Activated CD4-positive, alpha-beta T cell treated with anti-CD3 and anti-CD28 coated beads, Interleukin-2, Interleukin-4, amounts not matched to agents 100 ng/mL and 50 ng/mL, durations not matched to agents 16 hours and 8 hours (primary cell): ENCODE measurements at regions not wholly inside any gene's neighbourhood (a gene's known extent, or its start where the extent isn't known, plus 50 kb on each side); places are given as distances from the start of the nearest gene placed in this dataset.

Source experiments
- DNase-seq: peaks from one replicate; pipeline ENCODE4 v3.0.0-alpha.2; 2020; ENCODE audit warnings: low spot score

DNA sequence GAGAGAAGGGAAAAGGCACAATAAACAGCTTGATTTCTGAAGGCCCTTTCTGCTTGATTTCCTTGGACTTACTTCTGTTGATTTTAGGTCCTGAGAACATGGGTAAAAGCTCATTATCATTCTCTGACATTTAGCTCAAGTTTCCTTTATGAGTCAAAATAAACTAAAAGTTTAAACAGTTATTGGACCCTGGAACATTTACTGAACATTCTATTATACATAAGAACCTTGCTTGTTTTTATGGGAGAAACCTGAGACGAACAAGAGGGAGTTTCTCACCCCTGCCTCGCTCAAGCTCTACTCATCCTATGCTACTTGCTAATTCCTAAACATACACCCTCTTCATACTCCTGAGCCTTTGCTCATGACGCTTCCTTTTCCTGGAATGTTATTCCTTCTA is 538.3 kb upstream of the PKN2 start:
- no peak for DNase-seq

DNA sequence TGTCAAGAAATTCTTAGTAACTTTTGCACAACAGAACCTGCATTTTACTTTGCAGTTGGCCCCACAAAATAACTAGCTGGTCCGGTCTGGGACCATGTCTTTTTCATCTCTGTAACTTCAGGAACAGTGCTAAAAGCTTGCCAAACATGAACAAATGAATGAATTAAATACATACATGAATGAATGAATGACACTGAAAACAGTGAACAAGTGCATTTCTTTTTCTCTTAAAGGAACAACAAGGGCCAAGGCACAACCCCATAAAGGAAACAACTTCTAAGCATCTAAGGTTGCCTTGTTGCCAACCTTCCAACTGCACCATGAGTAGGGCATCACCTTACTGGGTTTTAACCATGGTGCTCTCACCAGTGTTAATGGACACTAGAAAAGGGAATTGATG is 534.4 kb upstream of the PKN2 start:
- no peak for DNase-seq

DNA sequence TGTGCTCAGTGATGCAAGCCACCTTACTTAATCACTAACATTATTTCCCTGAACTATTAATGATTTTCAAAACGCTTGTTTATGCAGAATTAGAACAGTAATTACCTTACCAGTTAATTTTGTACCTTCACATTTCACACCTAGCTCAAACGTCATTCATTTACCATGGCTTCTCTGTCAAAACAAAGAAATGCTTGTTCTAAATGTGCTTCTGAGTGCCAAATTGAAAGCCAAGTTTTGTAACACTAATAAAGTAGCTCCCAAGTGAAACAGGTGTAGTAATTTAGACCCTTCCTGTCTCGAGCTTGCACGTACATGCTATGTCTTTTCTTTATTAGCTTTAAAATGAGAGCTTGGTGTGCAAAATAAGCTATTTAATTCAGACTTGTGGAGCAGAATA is 533.7 kb upstream of the PKN2 start:
- DNase-seq: no peak

- DNase-seq: no peak
These were observed 520.9 kb upstream of the PKN2 start for GRCh38 chr1:88163187-88163586.

- DNase-seq: no peak
These were observed 515.9 kb upstream of the PKN2 start for GRCh38 chr1:88168126-88168525.

DNA sequence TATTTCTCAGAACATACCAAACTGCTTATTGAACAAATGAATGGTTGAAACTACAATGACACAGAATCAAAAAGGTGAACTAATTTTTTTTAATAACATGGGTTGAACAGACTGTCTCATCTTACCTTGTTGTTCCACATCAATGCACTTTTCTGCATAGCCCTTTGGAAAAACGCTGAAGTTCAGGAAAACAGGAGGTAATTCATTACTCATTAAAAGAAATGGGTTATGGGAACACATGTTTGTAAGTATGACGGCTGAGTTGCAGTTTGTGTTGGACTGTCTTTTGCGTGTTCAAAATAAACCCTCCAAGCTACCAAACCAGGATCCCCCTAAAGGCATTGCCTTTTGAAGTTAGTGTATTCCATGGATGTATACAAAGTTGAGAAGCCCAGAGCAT is 514.9 kb upstream of the PKN2 start:
- DNase-seq: no peak

DNA sequence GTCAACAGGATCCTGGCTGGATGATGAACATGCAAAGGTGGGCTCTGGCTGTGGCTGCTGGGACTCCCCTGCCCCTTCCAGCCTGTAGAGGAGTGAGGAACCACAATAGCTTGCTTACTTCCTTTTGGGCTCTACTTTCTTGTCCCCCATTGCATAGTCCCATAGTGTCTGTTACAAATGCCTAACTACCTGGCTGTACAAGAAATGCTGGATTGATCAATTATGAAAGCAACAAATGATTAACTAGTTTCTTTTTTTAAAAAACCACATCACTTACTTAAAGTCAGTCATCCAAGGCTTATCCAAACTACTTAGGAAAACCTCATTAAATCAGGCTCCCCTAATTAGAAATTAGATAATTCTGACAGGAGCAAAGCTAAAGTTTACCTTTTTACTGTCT is 514.1 kb upstream of the PKN2 start:
- no peak for DNase-seq

DNA sequence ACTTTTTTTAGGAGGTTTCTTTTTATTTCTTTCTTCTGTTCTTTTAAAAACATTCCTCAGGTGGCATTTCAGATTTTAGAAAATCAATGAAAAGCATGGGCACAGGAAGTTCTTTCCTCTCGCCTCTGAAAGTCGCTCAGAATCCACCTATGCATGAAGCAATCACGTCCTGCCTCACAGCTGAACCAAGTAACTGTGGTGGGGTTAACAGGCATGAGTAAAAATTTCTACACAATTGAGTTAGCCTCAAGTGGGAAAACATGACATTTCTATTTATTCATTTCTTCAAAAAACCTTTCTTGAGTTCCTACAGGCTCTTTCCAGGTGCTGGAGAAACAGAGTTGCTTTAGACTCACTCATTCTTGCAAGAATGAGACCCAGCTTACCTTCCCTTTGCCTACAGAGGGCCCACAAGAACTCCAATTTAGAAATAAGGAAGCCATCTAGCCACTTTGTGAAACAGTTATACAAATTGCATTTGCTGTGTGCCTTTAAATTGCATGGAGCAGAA is 508.9 kb upstream of the PKN2 start:
- no peak for DNase-seq

DNA sequence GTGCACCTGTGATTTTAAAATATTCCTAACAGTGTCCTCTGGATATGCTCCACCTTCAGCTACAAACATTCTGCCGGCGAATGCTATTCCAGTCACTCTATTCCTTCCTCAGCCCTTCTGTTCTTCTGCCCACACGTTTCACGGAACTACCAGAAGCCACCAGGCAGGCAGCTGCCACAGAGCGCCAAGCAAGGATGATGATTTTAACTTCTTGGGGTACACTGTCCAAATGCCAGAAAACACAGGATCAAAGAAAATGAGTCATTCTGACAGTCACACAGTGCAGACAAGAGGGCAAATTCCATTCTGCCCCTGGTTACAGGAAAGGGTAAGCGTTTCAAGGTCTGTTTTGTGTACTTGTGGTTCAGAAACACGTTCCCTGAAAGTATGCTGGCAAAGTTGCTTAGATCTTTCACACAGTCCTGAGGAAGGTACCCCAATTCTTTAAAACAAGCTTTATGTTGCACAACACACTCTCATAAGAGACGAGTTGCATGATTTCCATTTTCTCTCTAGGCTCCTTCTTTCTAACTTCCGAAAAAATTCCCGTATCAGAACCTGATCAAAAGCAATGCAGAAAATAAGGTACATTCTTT is 508.3 kb upstream of the PKN2 start:
- DNase-seq: no peak

GRCh38 chr1:88179943-88180342 is 504.1 kb upstream of the PKN2 start:
- DNase-seq: no peak

DNA sequence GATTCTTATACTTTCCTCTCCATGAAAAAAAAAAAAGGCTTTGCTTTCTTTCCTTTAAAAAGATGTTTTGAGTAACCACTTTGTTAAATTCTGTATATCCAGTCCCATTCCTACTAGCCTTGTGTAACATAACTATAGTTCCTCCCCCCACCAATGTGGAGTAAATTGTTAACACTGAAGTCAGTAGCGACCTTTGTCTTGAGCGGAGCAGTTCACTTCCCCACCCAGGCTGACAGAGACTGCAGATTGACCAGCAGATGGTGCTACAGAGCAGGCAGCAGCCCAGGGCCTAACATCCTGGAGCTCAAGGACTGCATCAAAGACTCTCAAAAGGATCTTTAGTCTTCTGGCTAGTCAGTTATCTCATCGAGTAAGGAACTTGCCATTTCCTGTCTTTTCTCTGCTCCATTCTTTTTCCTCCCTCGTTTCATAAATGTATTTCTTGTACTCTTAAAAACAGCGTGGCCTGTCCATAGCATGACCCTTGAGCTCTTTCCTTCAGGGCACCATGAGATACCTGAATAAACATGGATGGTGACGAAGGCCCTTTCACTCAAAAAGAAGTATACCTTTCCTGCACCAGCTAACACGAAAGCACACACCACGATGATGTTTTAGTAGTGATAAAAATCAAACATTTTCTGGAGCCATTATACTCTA is 503.5 kb upstream of the PKN2 start:
- peak; percentile 66 for DNase-seq

DNA sequence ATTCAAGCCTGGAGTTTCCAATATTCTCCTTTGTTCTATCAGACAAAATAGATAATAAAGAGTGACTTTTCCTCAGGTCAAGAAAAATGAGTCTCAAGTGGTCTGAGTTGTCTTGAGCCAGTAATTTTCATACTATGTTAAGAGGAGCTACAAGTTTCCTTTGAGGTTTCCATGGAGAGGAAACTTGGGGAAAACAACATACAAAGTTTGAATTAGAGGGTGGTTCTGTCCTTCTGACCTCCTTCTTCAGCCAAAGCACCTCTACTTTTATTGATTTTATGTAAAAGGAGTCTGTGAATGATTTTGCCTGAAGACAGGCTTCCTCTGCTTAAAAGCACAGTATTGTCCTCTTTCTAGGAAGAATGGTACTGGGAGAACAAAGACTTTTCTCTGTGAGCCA is 497.2 kb upstream of the PKN2 start:
- no peak for DNase-seq

DNA sequence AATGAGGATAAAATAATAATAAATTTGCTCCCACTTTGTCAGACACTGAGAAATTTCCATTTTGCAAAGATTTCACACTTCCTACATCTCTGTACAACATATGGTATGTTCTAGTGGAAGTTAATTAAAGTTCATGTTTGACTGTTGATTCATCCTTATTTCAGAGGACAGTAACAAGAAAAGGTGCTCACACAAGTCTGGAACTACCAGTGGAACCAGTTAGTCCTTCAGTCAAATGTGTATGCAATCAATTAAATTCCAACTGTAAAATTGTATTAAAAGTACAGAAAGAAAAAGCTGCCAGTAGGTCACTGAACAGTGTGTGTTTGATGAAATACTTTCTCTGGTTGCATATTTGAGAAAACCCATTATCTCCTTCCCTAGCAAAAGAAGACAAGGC is 496.0 kb upstream of the PKN2 start:
- DNase-seq: no peak

- no peak for DNase-seq
These were observed 494.5 kb upstream of the PKN2 start for GRCh38 chr1:88189525-88189924.

DNA sequence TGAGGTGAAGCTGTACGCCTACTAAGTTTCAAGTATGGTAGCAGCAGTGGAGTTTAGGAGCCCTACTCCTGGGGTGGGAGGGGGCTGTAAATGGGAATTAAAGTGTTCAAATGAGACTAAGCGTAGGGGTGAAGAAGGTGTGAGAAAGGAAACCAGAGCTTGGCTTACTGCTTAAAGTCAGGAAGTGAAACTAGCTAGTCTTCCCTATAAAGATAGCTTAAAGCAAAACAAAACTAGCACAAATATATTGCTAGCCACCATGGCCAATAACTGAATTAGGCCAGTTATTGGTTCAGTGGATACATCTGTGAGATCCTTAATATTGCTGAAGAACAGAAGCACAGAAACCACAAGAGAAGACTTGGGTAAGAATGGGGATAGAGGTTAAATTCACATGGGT is 492.2 kb upstream of the PKN2 start:
- no peak for DNase-seq

GRCh38 chr1:88194542-88194941 is 489.5 kb upstream of the PKN2 start:
- no peak for DNase-seq

GRCh38 chr1:88200545-88200944 is 483.5 kb upstream of the PKN2 start:
- no peak for DNase-seq

- no peak for DNase-seq
These were observed 480.0 kb upstream of the PKN2 start for GRCh38 chr1:88204111-88204510.

GRCh38 chr1:88204612-88205167 is 479.4 kb upstream of the PKN2 start:
- DNase-seq: no peak

- DNase-seq: no peak
These were observed 475.7 kb upstream of the PKN2 start for GRCh38 chr1:88208389-88208788.

DNA sequence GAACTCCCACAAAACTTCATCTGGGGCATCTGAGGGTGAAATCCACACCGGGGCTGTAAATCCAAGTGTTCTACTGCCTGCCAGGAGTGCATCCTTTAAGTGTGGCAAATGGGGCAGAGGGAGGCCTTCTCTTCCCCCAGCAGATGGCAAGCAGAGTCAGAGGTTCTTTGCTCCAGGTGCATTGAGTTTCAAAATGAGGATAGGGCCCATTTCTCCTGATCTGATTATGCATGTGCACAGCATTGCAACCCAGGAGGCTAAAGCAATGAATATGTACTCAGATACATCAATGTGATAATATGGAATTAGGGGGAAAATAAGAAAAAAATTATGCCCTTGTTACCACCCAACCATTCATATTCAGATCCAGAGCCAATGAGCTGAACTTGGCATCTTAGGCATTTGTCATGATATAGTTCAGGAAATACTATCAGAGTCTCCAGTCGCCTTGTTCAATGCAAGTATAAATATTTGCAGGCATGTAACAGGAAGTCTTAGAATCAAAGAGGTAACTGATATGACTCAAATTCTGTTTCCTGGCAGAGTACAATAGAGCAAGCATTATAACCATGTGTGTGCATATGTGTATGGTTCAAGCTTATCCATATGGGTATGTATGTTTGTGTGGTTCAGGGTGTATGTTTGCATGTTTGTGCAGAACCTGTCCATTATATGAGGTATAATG is 473.8 kb upstream of the PKN2 start:
- peak; percentile 27 for DNase-seq

DNA sequence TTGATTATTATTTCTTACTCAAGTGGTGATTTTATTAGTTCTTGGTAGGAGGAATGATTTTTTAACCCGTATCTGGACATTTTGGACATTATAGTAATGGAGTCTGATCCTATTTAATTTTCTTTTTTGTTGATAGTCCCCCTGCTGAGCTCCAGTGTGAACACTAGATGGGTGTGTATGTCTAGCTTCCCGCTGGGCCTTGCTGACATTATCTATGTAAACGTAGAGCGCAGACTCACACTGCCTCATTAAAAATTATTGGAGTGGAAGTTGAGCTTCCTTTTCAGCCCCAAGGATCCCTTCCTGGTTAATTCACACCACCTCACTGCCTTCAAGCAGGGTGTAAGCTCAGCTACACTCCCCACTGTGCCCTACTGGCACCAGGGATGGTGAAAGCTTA is 467.6 kb upstream of the PKN2 start:
- DNase-seq: no peak

DNA sequence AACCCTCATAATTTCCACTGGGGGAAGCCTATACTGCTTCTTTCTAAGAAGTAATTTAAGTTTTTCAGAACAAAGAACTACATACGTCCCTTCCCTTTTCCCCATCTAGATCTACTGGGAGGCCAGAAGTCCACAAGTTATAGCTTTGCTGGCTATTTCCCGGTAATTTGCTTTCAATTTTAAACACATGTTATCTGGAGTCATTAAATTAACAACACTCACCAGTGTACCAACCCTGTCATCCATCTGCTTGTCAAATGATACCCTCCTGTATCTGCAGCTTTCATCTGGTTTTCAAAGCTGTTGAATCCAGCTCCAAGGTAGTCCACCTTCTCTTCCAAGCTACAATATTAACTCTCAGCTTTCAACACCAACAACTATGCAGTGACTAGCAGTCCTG is 466.7 kb upstream of the PKN2 start:
- no peak for DNase-seq
